NT2/D1 (cell line): ENCODE measurements at regions not wholly inside any gene's neighbourhood (a gene's known extent, or its start where the extent isn't known, plus 50 kb on each side); places are given as distances from the start of the nearest gene placed in this dataset.

Source experiments
- DNase-seq: peaks from one replicate; pipeline ENCODE4 v3.0.0-alpha.2; 2011; ENCODE audit warnings: low read depth, low spot score
- H3K27me3 ChIP-seq: 2 replicates; pipeline ENCODE4 v1.6.0; 2011; ENCODE audit warnings: mild to moderate bottlenecking; ENCODE audit not compliant: insufficient read length, insufficient read depth
- H3K36me3 ChIP-seq: 2 replicates; pipeline ENCODE4 v1.6.1; 2011; ENCODE audit warnings: mild to moderate bottlenecking, low read length, mixed read lengths; ENCODE audit not compliant: insufficient read depth, insufficient read length
- H3K4me1 ChIP-seq: 2 replicates; pipeline ENCODE4 v1.5.1; 2011; ENCODE audit not compliant: insufficient read depth, insufficient read length
- H3K4me3 ChIP-seq: 2 replicates; pipeline ENCODE4 v1.5.1; 2011; ENCODE audit warnings: low read depth; ENCODE audit not compliant: insufficient read length
- H3K9ac ChIP-seq: 2 replicates; pipeline ENCODE4 v1.6.0; 2011; ENCODE audit warnings: low read depth; ENCODE audit not compliant: insufficient read length
- H3K9me3 ChIP-seq: 2 replicates; pipeline ENCODE4 v1.5.1; 2011; ENCODE audit warnings: mild to moderate bottlenecking, low read length; ENCODE audit not compliant: insufficient read depth
- SUZ12 ChIP-seq: IDR thresholded peaks from 2 replicates; pipeline ENCODE4 v1.6.1; 2011; ENCODE audit not compliant: insufficient read length, insufficient read depth; ENCODE audit errors: extremely low read depth
- YY1 ChIP-seq: IDR thresholded peaks from 2 replicates; pipeline ENCODE4 v1.6.1; 2011; ENCODE audit not compliant: insufficient read length, insufficient read depth
- ZNF274 ChIP-seq: IDR thresholded peaks from 2 replicates; pipeline ENCODE4 v1.6.1; 2011; ENCODE audit warnings: mild to moderate bottlenecking, low read depth, low read length

GRCh38 chr7:24341691-24342413 is 57.9 kb downstream of the NPY start:
- Histone ChIP-seq H3K4me1 (peaks cover 8% of the 10 kb centered on the region), H3K36me3 (no peaks in the 10 kb centered on the region), H3K9me3 (no peaks in the 10 kb centered on the region), H3K9ac (no peak overlapping the region), H3K27me3 (no peaks in the 10 kb centered on the region), H3K4me3 (no peak overlapping the region)
- TF ChIP-seq YY1 (no peak), ZNF274 (no peak), SUZ12 (no peak)
- peak; percentile 46 for DNase-seq

GRCh38 chr7:24343614-24344013 is 59.6 kb downstream of the NPY start:
- H3K4me1 ChIP-seq: peaks cover 6% of the 10 kb centered on the region
- no peak overlapping the region for H3K9ac ChIP-seq
- no peaks in the 10 kb centered on the region for H3K9me3 ChIP-seq
- no peak for DNase-seq
- no peak for TF ChIP-seq YY1
- TF ChIP-seq SUZ12: no peak
- TF ChIP-seq ZNF274: no peak
- no peaks in the 10 kb centered on the region for H3K27me3 ChIP-seq
- H3K4me3 ChIP-seq: no peak overlapping the region
- no peaks in the 10 kb centered on the region for H3K36me3 ChIP-seq

GRCh38 chr7:24346129-24346528 is 62.1 kb downstream of the NPY start:
- H3K9ac ChIP-seq: no peak overlapping the region
- no peaks in the 10 kb centered on the region for H3K9me3 ChIP-seq
- TF ChIP-seq YY1 (no peak), SUZ12 (no peak), ZNF274 (no peak)
- no peak overlapping the region for H3K4me3 ChIP-seq
- H3K36me3 ChIP-seq: no peaks in the 10 kb centered on the region
- no peak for DNase-seq
- peaks cover 8% of the 10 kb centered on the region for H3K4me1 ChIP-seq
- no peaks in the 10 kb centered on the region for H3K27me3 ChIP-seq

GRCh38 chr7:24346716-24347115 is 62.7 kb downstream of the NPY start:
- no peaks in the 10 kb centered on the region for H3K27me3 ChIP-seq
- no peak overlapping the region for H3K4me3 ChIP-seq
- no peak for DNase-seq
- no peak overlapping the region for H3K9ac ChIP-seq
- TF ChIP-seq ZNF274 (no peak), YY1 (no peak), SUZ12 (no peak)
- peaks cover 8% of the 10 kb centered on the region for H3K4me1 ChIP-seq
- no peaks in the 10 kb centered on the region for H3K9me3 ChIP-seq
- H3K36me3 ChIP-seq: no peaks in the 10 kb centered on the region

GRCh38 chr7:24349339-24349738 is 65.3 kb downstream of the NPY start:
- TF ChIP-seq SUZ12 (no peak), ZNF274 (no peak), YY1 (no peak)
- H3K4me3 ChIP-seq: no peak overlapping the region
- H3K9me3 ChIP-seq: peaks cover 11% of the 10 kb centered on the region; the same call in 1 of the 2 replicates
- no peak overlapping the region for H3K9ac ChIP-seq
- no peaks in the 10 kb centered on the region for H3K36me3 ChIP-seq
- H3K27me3 ChIP-seq: no peaks in the 10 kb centered on the region
- peak; percentile 54 for DNase-seq
- H3K4me1 ChIP-seq: peaks cover 8% of the 10 kb centered on the region

- Histone ChIP-seq H3K4me3 (no peak overlapping the region), H3K9me3 (peaks cover 14% of the 10 kb centered on the region; the same call in 1 of the 2 replicates), H3K4me1 (peaks cover 2% of the 10 kb centered on the region), H3K27me3 (no peaks in the 10 kb centered on the region), H3K36me3 (no peaks in the 10 kb centered on the region), H3K9ac (no peak overlapping the region)
- TF ChIP-seq SUZ12 (no peak), YY1 (no peak), ZNF274 (no peak)
- no peak for DNase-seq
These were observed 70.5 kb downstream of the NPY start for GRCh38 chr7:24354456-24354855.

GRCh38 chr7:24356718-24357386 is 72.9 kb downstream of the NPY start:
- Histone ChIP-seq H3K9ac (no peak overlapping the region), H3K36me3 (no peaks in the 10 kb centered on the region), H3K27me3 (no peaks in the 10 kb centered on the region), H3K4me1 (no peaks in the 10 kb centered on the region), H3K9me3 (peaks cover 14% of the 10 kb centered on the region; the same call in 1 of the 2 replicates), H3K4me3 (no peak overlapping the region)
- TF ChIP-seq YY1: no peak
- TF ChIP-seq SUZ12: no peak
- no peak for TF ChIP-seq ZNF274
- DNase-seq: no peak
